ENCODE measurements at regions not wholly inside any gene's neighbourhood (a gene's known extent, or its start where the extent isn't known, plus 50 kb on each side); places are given as distances from the start of the nearest gene placed in this dataset.

DNA sequence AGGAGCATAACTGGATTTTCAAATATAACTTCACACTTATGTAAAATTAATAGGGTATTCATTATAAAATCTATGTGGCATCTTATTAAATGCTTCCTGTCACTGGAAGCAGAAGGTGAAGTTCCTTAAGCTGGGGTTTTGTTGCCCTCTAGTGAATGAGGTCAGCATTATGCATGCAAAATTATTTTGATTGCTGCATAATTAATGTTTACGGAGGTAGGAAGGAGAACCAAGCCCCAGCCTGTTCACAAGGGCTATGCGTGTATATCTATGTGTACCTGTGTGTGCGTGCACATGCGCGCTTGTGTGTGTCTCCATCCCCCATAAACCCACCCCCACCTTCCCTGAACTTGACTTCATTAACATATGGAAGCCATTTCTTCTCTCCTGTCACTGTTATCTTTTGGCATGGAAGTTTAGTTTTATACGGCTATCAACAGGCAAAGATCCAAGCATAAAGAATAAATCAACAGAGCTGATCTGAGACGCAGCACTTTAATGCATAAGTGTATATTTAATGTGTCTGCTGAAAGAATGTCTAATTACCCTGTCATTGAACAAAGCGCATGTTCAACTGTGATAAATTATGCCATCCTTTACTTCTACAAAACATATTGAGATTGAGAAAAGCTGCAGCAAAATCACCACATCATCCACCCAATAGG is 90.2 kb upstream of the CDH4 start:
- no peak for DNase-seq (ENCODE audit: low read depth)

DNA sequence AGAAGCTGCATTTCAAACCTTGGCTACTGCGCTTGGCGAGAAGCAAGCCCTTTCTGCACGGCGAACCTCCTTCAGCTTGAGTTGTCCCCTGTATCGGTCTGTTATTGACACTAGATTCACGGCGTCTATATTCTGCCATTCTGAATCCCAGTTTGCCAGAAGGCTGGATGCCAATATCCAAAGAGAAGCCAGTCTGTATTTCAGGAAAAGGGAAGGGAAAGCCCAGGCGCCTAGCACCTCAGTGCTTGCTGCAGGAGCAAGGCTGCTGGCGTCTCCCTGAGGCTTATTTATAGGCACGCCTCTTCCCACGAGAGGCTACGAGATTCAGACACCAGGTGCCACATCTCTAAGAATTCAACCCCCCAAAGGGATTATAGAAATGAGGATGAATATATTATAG is 89.6 kb upstream of the CDH4 start:
- no peak for DNase-seq (ENCODE audit: low read depth)

DNA sequence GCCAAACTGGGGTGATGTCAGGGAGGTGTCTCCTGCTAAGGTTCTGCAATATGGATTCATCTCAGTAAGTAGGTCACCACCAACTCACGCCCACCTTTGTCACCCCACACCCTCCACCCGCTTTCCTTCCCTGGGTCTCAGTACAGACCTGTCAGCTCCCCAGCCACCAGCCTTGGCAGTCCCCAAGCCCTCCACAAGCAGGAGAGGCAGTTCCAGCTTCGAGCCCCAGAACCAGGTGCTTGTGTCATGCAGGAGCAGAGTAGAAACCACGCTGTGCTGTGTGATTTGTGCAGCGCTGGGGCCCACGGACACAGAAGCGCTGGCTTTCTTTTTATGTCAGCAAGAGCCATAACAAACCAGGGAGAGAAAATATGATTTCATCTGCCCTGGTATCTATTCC is 89.0 kb upstream of the CDH4 start:
- no peak for DNase-seq (ENCODE audit: low read depth)

DNA sequence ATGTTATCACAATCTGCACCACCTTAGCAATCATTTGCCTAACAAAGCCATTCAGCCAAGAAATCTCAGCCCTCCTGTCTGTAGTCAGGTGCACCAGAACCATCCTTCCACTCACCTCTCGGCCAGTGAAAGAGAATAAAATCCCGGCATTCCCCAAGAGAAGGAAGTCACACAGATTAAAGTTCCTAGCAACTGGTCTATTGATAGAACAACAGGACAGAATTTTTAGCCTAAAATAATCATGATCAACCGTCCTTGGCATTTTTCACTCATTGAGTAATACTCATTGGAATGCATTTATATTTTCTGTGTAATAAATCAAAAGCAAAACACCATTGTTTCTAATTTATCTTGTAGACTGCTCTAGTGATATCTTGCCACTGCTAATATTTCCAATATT is 85.7 kb upstream of the CDH4 start:
- no peak for DNase-seq (ENCODE audit: low read depth)

DNA sequence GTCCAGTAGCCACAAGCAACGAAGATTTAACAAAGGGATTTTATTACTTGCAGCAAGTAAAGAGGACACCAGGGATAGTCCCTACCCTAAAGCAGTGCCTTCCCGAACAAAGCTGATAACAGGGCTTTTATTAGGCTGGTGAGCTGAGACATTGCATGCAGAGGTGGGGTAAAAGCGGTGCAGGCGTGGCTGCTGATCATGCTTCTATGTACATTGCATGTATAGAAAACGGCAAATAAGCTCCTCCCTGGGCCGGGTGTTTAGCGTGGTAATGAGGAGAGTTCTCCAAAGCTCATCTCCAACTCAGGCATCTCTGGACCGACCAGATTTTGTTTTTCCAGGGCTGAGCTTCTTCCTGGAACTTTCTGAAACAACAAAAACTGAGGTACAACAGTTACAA is 83.5 kb upstream of the CDH4 start:
- DNase-seq (ENCODE audit: low read depth): no peak

DNA sequence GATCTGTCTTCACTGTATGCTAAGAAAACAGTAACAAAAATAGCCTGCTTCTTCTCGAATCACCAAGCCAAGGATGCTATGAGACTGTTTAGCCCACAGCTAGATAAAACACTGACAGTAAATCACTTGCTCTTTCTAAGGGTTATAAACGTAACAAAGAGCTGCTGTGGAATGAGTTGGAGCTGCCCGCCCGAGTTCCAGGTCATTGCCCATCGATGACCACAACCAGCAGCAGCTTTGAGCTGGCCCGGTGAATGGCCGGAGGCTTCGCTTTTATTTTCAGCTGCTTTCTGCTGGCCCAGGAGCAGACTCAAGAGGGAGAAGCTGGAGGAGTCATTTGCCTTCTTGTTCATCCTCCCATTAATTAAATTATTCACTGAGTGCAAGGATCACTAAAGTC is 82.2 kb upstream of the CDH4 start:
- no peak for DNase-seq (ENCODE audit: low read depth)

DNA sequence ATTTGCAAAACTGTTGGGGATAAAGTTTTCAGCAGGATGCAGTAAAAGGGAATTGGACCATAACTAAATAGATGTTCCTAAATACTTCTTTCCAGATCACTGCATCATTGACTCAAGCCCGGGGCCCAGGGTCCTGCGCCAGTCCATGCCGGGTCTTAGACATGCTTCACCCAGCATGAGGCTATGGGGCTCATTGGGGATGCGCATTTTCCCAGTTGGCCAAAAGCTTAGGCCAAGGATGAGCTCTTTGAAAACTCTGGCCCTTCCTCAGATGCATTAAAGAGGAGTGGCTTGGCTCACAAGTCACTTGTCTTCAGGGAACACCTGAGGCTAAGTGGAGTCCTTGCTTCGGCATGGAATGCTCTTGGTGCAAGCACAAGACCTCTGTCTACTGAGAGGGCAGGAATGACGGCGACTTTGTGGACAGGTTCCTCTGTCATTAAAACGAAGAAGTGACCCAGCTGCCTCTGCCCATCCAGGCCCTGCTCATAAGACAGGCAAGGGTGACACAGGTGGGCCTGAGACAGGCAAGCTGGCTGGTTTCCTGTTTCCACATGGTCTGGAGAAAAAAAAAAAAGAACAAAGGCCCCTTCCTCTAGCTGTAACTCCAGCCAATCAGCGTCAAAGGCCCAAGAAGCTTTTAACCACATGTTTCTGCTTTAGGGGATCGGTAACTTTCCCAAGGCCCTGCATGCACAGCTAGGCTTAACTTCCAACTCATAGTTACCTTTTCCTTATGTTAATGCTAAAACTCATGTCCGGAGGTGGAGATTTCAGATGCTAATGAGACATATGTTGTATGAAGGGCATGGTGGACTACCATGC is 81.4 kb upstream of the CDH4 start:
- no peak for DNase-seq (ENCODE audit: low read depth)

DNA sequence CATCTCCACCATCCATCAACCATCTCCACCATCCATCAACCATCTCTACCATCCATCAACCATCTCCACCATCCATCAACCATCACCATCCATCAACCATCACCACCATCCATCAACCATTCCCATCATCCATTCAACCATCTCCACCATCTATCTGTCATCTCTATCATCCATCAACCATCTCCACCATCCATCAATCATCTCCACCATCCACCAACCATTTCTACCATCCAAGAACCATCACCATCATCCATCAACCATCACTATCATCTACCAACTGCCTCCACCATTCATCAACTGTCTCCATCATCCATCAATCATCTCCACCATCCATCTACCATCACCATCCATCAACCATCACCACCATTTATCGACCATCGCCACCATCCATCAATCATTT is 78.8 kb upstream of the CDH4 start:
- no peak for DNase-seq (ENCODE audit: low read depth)

DNA sequence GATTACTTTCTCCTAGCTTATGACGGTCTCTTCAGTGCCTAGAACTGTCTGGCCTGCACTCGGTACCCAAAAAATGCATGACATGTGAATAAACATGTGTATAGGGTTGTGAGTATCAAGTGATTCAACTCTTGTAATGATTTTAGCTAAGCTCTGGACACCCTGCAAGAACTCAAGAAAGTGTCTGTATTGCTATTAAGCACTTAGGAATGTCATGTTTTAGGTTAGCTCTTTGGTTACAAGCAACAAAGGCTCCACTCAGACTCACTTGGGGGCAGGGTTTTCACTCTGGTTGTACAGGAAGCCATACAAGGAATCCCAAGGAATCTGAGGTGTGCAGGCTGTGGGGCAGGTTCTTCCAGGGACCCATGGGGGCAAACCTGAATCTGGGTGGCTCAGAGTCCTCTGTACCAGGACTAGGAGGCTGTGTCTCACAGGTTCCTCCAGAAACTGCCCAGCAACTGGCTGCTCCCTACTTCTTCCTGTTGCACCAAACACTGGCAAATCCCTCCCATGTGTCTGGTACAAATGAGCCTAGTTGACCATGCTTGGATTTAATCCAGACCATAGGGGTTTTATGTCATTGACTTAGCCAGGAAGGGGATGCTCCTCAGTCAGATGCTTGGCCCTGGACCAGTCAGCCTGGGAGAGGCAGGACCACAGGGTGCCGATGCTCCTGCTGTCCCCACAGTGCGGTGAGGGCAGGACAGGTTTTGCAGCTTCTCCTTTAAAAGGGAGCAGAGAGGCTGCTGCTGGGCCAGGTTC is 77.9 kb upstream of the CDH4 start:
- DNase-seq (ENCODE audit: low read depth): no peak

DNA sequence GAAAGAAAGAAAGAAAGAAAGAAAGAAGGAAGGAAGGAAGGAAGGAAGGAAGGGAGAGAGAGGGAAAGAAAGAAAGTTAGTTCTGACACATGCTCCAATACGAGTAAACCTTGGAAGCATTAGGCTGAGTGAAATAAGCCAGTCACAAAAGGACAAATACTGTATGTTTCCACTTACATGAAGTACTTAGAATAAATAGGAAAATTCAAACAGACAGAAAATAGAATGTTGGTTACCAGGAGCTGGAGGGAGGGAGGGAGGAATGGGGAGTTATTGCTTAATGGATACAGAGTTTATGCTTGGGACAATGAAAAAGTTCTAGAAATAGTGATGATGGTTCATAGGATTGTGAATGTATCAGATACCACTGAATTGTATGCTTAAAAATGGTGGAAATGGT is 75.2 kb upstream of the CDH4 start:
- DNase-seq (ENCODE audit: low read depth): no peak

DNA sequence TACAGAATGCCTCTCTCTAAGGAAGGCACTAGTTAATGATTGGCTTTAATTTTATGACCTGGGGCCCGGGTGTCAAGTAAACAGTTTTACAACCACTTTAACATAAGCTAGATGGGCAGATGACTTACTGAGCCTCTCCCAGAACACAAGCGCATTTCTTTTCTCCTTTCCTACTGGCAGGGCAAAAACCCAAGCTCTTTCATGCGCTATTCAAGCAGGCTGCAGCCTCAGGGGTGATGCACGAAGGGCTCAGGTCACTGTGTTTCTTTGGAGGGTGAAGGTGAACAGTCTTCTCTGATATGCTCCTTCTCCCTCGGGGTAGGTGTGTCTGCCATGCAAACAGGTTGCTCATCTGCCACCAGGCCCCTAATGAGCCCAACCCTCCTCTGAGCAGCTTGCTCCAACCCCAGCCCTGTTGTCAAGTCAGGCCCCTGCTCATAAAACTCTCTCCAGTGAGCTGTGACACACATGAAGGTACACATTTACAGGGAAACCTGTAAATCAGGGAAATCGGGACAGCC is 73.5 kb upstream of the CDH4 start:
- no peak for DNase-seq (ENCODE audit: low read depth)

DNA sequence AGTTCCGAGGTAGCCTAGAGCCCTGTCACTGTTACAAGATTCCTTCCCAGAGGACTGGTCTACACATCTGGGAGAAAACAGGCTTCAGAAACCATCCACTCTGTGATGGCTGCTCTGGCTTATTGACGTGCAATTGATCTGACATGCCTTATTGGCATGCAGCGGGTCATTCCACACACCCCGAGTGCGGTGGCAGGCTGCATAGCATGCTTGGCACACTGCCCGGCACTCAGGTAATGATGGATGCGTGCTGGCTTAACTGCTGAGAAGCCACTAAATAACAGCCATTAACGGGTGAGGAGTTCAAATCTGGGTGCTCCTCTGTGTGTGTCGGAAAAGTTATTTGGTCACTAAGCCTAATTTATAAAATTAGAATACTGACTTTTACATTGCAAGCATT is 67.9 kb upstream of the CDH4 start:
- DNase-seq (ENCODE audit: low read depth): no peak

DNA sequence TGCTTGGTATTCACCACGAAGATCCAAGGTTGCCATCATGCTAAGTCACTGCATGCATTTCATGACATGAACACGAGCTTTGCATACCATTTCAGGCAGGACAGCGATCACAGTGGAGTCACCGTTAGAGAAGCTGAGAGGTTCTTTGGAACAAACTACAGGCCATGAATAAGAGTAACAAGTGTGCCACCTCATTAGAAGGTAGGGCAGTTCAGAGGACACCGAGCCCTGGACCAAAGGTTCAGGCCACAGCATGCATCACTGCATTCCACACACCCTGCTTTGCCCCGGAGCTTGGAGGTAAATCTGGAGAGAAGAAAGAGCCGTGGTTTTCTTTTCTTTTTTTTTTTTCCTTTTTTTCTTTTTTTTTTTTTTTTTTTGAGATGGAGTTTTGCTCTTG is 66.9 kb upstream of the CDH4 start:
- DNase-seq (ENCODE audit: low read depth): no peak

DNA sequence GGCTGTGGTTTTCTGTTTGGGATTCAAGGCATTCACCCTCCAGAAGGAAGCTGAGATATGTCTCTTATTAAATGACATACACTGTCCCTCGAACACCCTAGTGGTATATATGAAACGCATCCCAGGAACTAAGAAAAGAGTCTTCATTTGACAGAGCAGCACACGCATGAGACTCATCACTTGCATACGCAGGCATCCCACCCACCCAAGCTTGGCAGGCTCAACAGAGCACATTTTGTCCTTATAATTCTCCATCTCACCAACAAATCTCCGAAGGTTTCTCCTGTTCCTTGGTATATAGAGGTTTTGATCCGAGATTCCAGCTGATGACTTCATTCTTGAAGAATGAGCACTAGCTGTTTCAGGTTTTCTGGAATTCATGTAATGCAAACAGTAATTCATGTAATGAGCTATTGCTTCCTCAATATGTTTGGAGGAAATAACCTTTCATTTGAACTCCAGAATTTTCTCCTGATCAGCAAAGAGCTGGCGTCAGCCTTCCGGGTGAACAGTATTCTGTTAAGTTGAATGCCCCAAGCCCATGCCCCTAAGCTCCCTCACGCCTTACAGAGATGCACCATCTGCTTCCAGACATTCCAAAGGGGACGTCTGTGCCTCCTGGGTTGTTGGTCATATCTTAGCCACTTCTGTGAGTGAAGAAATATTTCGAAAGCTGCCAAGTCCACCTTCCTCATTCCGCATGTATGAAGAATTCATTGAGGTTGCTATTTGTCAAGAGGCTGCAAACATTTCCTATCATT is 66.0 kb upstream of the CDH4 start:
- no peak for DNase-seq (ENCODE audit: low read depth)

DNA sequence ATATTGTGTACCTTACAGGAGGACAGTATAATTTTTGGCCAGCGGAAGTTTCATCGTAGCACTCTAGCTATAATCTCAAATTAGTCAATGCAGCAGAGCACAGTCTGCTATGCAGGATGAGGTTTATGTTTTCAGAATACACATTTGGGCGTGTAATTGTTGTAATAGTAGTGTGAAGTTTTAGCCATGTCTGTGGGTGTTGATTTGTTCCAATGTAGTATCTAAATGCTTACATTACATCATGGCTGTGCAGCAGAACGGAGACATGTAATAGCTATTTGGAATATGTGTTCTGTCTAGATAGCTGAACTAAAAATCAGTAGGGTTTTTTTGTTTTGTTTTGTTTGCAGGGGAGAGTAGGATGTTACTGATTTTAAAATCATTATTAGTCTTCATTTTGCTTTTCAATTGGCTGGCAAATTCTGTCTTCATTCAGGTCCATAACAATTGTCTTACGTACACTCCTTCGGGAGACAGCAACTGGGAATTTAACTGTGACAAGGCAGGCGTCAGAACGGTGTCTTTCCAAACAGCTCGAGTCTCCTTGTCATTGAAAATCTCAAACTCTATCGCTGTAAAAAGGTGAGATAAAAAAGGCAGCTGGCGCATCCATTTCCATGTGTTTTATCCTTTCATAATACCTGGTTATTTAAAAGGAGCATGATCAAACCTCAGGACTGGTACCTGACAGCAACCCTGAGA is 65.1 kb upstream of the CDH4 start:
- no peak for DNase-seq (ENCODE audit: low read depth)

DNA sequence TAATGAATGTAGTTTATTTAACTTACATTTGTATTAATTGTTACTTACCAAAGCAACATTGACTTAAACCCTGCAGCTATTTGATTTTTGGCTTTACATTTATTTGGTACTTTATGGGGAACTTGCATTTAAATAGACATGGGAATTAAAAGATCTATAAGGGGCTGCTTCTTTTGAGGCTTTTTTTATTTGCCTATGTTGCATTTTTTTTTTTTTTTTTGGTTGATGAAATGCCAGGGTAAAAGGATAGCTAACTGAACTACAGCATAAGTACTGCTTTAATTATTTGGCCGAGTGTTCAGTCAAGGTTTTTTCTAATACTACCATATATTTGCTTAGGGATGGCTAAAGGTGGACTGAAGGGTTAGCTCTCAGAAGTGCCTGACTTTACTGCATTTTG is 62.5 kb upstream of the CDH4 start:
- no peak for DNase-seq (ENCODE audit: low read depth)

DNA sequence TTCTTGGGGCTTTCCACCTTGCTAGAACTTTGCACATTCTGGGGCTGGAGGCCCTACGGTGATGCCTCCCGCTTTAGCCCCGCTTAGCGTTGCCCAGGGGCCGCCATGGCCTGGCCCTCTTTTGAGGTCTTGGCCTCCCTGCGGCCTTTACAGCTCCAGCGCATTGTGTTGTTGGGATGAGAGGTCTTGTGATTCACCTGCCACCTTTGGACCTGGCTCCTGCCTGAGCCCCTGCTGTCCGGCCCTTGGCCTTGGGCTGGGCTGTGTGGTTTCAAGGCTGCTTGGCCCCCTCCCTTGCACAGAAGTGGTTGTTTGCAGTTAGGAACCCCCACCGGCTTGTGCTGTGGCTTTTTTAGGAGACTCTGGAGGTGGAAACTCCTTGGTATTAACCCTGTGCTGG is 61.0 kb upstream of the CDH4 start:
- DNase-seq (ENCODE audit: low read depth): no peak

DNA sequence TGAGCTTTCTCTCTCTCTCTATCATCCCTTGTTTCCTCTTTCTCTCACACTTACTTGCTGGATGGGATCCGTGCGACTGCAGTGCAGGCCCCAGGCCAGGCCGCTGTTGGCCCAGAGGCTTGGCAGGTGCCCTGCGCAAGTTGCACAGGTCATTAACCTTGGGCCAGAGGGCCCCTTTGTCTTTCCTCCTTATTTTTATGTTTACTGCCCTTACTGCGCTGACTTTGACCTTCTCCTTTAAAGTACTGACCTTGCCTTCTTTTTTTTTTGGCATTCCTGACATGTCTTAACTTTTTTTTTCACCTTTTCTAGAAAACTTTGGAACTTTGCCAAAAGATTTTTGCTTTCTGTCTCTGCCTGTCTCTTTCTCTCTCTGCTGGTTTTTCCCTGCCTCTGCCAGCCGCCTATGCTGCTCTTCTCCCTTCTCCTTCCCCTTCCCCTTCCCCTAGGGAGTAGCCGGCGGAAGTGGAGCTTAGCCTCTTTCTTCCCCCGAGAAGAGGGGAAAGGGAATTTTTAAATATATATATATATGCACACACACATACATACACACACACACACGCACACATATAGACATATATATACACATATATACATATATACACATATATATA is 59.6 kb upstream of the CDH4 start:
- DNase-seq (ENCODE audit: low read depth): no peak

DNA sequence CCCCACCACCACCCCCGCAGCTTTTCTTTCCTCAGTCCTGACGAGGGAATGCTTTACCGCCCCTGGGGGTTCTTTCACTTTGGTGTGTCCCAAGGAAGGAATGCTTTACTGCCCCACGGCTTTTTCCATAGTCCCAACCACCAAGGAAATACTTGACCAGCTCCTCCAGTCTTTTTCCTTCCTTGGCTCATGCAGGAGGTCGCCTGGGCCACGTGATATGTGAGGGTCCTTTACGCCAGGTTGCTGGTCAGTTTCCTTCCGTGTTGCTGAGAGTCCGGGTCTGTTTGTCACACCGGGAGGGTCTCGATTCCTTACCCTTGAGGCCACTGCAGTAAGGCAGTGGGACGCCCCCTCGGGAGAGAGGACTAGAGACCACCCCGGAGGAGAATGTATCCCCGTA is 58.9 kb upstream of the CDH4 start:
- DNase-seq (ENCODE audit: low read depth): no peak

Measured in stimulated activated CD8-positive, alpha-beta memory T cell treated with anti-CD3 and anti-CD28 coated beads, Interleukin-12 subunit alpha, Interleukin-12 subunit beta, amount 100 ng/mL, for 1 hour (primary cell).